Loucy (cell line): ENCODE measurements at regions not wholly inside any gene's neighbourhood (a gene's known extent, or its start where the extent isn't known, plus 50 kb on each side); places are given as distances from the start of the nearest gene placed in this dataset.

ENCODE experiments used
- H2AFZ ChIP-seq: fragments of 200-600 bp; sonication (generic); 2 replicates; pipeline ENCODE4 v1.6.0; 2016; ENCODE audit warnings: antibody characterized with exemption, mild to moderate bottlenecking, low read length, moderate library complexity
- H3F3A ChIP-seq: fragments of 200-600 bp; 2 replicates; pipeline ENCODE4 v1.6.0; 2016; ENCODE audit warnings: antibody characterized with exemption, low read depth, mild to moderate bottlenecking
- H3K27me3 ChIP-seq: fragments of 200-600 bp; sonication (generic); 2 replicates; pipeline ENCODE4 v1.6.1; 2014; ENCODE audit warnings: low read length, mild to moderate bottlenecking; ENCODE audit not compliant: insufficient read depth, poor library complexity, severe bottlenecking
- H3K36me3 ChIP-seq: fragments of 200-600 bp; sonication (generic); 2 replicates; pipeline ENCODE4 v1.6.1; 2016; ENCODE audit warnings: low read length; ENCODE audit not compliant: insufficient read depth
- H3K4me1 ChIP-seq: fragments of 200-600 bp; sonication (generic); 2 replicates; pipeline ENCODE4 v1.5.1; 2014; ENCODE audit warnings: low read length, mild to moderate bottlenecking; ENCODE audit not compliant: insufficient read depth, poor library complexity, severe bottlenecking
- H3K4me2 ChIP-seq: fragments of 200-600 bp; sonication (generic); 2 replicates; pipeline ENCODE4 v1.6.0; 2014; ENCODE audit warnings: antibody characterized with exemption, low read length, low read depth, mild to moderate bottlenecking; ENCODE audit not compliant: poor library complexity, severe bottlenecking
- H3K4me3 ChIP-seq: fragments of 200-600 bp; sonication (generic); 2 replicates; pipeline ENCODE4 v1.5.1; 2014; ENCODE audit warnings: low read length, mild to moderate bottlenecking, mixed read lengths; ENCODE audit not compliant: poor library complexity, severe bottlenecking
- H3K79me2 ChIP-seq: fragments of 200-600 bp; sonication (generic); 2 replicates; pipeline ENCODE4 v1.6.1; 2014; ENCODE audit warnings: low read length; ENCODE audit not compliant: insufficient read depth
- H3K9ac ChIP-seq: fragments of 200-600 bp; sonication (generic); 2 replicates; pipeline ENCODE4 v1.6.0; 2014; ENCODE audit warnings: mild to moderate bottlenecking, low read depth, low read length, moderate library complexity; ENCODE audit not compliant: poor library complexity, severe bottlenecking
- H3K9me2 ChIP-seq: fragments of 200-600 bp; sonication (generic); replicated peaks from 2 replicates; pipeline ENCODE4 v1.6.1; 2016; ENCODE audit warnings: low read depth, low read length, mixed read lengths
- H3K9me3 ChIP-seq: fragments of 200-600 bp; sonication (generic); 2 replicates; pipeline ENCODE4 v1.6.1; 2014; ENCODE audit warnings: mild to moderate bottlenecking, antibody characterized with exemption, low read length, low read depth; ENCODE audit not compliant: insufficient read depth
- H4K20me1 ChIP-seq: fragments of 200-600 bp; sonication (generic); 2 replicates; pipeline ENCODE4 v1.6.0; 2014; ENCODE audit warnings: antibody characterized with exemption, low read length, mild to moderate bottlenecking; ENCODE audit not compliant: insufficient read depth, poor library complexity, severe bottlenecking
- CTCF ChIP-seq: fragments of 200-600 bp; sonication (generic); conservative IDR thresholded peaks from 2 replicates; pipeline ENCODE4 v1.5.1; 2014; ENCODE audit warnings: mild to moderate bottlenecking, antibody characterized with exemption, low read length
- EZH2phosphoT487 ChIP-seq: fragments of 200-600 bp; IDR thresholded peaks from 2 replicates; pipeline ENCODE4 v1.6.1; 2018; ENCODE audit warnings: antibody characterized with exemption, mild to moderate bottlenecking, moderate library complexity, borderline replicate concordance

DNA sequence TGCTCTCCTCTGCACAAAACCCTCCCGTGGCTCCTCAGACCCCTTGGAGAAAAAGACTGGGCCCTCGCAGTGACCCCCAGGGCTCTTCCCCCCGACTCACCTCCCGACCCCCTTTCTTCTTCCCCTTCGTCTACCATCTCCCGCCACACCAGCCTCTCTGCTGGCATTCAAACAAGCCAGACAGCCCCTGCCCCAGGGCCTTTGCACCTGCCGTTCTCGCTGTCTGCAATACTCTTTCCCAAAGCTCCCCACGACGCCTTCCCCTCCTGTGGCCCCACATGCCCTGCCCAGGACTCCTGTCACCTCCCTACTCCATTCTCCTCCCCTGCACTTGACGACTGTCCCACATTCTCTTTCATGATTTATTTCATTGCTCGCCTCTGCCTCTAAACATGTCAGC lies 115.7 kb downstream of the PHETA1 start:
- no peak for TF ChIP-seq EZH2phosphoT487
- no peak for TF ChIP-seq CTCF
- Histone ChIP-seq H3K4me1 (no peaks in the 10 kb centered on the region), H3K4me2 (no peak overlapping the region), H4K20me1 (no peaks in the 10 kb centered on the region), H3K9me2 (no peaks in the 10 kb centered on the region), H3K9me3 (no peaks in the 10 kb centered on the region), H3K36me3 (no peaks in the 10 kb centered on the region), H3K79me2 (no peaks in the 10 kb centered on the region), H3K4me3 (no peak overlapping the region), H3K27me3 (no peaks in the 10 kb centered on the region), H2AFZ (no peak overlapping the region), H3F3A (no peaks in the 10 kb centered on the region), H3K9ac (no peak overlapping the region)

DNA sequence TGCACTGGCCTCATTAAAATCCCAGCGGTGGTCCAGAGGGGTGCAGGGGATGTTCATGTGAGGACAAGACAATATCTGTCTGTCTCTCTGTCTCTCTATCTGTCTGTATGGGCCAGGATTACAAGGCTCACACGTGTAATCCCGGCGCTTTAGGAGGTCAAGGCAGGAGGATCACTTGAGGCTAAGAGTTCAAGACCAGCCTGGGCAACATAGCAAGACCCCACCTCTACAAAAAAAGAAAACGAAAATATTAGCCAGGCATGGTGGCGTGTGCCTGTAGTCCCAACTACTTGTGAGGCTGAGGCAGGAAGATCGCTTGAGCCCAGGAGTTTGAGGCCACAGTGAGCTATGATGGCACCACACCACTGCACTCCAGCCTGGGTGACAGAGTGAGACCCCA lies 117.1 kb downstream of the PHETA1 start:
- no peaks in the 10 kb centered on the region for H3K4me1 ChIP-seq
- TF ChIP-seq CTCF (no peak), EZH2phosphoT487 (no peak)
- no peaks in the 10 kb centered on the region for H4K20me1 ChIP-seq
- no peaks in the 10 kb centered on the region for H3K27me3 ChIP-seq
- H3K4me3 ChIP-seq: no peak overlapping the region
- no peaks in the 10 kb centered on the region for H3K9me3 ChIP-seq
- no peaks in the 10 kb centered on the region for H3K36me3 ChIP-seq
- H3K4me2 ChIP-seq: no peak overlapping the region
- H3K79me2 ChIP-seq: no peaks in the 10 kb centered on the region
- H2AFZ ChIP-seq: no peak overlapping the region
- no peak overlapping the region for H3K9ac ChIP-seq
- H3K9me2 ChIP-seq: no peaks in the 10 kb centered on the region
- no peaks in the 10 kb centered on the region for H3F3A ChIP-seq

GRCh38 chr12:111251058-111251730 lies 117.7 kb downstream of the PHETA1 start:
- TF ChIP-seq EZH2phosphoT487 (no peak), CTCF (no peak)
- Histone ChIP-seq H3K9ac (no peak overlapping the region), H3K36me3 (no peaks in the 10 kb centered on the region), H3K4me2 (no peak overlapping the region), H3K9me2 (no peaks in the 10 kb centered on the region), H4K20me1 (no peaks in the 10 kb centered on the region), H3K27me3 (no peaks in the 10 kb centered on the region), H3F3A (no peaks in the 10 kb centered on the region), H2AFZ (no peak overlapping the region), H3K79me2 (no peaks in the 10 kb centered on the region), H3K4me1 (no peaks in the 10 kb centered on the region), H3K4me3 (no peak overlapping the region), H3K9me3 (no peaks in the 10 kb centered on the region)
